ENCODE measurements at regions not wholly inside any gene's neighbourhood (a gene's known extent, or its start where the extent isn't known, plus 50 kb on each side); places are given as distances from the start of the nearest gene placed in this dataset.

- TF ChIP-seq CTCF (IDR thresholded peaks at IDR 0.05; ENCODE audit: low read length) = no peak
- no peak for TF ChIP-seq EZH2phosphoT487 (IDR thresholded peaks at IDR 0.05; ENCODE audit: low read length)
- TF ChIP-seq EZH2 (optimal IDR thresholded peaks at IDR 0.05; ENCODE audit: low read depth, low read length) = no peak
Measured at GRCh38 chr2:125444106-125444505, 1211.9 kb upstream of the GYPC start.
